HG03025 (cell line): ENCODE measurements at regions not wholly inside any gene's neighbourhood (a gene's known extent, or its start where the extent isn't known, plus 50 kb on each side); places are given as distances from the start of the nearest gene placed in this dataset.
"Not testable (repeated sequence)": the region's sequence is repeated elsewhere in the genome, so short reads cannot be mapped to it uniquely, and the experiment has no call there.

Experiments
- ATAC-seq: cut with Tn5 transposase; IDR thresholded peaks from one replicate; pipeline ENCODE4 v1.9.1; 2021; ENCODE audit warnings: mild to moderate bottlenecking, moderate library complexity; ENCODE audit not compliant: unreplicated experiment, low FRiP score

DNA sequence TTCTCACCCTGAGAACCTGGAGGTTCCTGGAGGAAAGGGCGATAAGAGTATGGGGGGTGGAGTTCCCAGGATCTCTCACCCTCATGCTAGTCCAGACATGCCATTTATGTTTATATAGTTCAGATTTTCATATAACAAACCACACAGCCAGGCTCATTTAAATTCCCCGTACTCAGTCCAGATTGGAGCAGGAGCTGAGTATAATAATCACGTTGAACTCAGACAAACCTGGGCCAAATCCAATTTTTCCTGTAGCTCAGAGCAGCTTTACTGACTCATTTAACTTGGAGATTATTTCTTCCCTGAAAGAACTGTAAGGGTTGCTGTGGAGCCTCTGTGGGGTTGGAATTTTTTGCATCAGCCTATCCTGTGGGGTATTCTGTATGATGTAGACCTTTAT lies 660.8 kb downstream of the TMEM121 start:
- no peak for ATAC-seq

GRCh38 chr14:106192701-106193100 lies 666.3 kb downstream of the TMEM121 start:
- ATAC-seq = not testable (repeated sequence)

DNA sequence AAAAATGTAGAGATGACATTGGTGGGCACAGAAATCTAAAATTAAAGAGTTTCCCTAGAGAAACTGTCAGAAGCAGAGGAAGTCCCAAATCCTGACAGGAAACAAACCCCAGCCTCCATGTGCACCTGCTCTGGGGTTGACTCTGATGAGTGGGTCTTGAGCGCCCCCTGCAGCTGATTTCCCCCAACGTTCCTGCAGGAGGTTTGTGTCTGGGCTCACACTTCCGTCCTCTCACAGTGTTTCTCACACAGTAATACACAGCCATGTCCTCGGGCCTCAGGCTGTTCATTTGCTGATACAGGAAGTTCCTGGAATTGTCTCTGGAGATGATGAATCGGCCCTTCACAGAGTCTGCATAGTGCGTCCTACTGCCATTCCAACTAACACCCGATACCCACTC lies 670.1 kb downstream of the TMEM121 start:
- ATAC-seq = not testable (repeated sequence)

GRCh38 chr14:106197264-106197663 lies 670.9 kb downstream of the TMEM121 start:
- not testable (repeated sequence) for ATAC-seq

- ATAC-seq = no peak
These were observed 672.7 kb downstream of the TMEM121 start for GRCh38 chr14:106199097-106199496.

- ATAC-seq = no peak
These were observed 674.3 kb downstream of the TMEM121 start for GRCh38 chr14:106200541-106201315.

- no peak for ATAC-seq
These were observed 675.0 kb downstream of the TMEM121 start for GRCh38 chr14:106201376-106201775.

- no peak for ATAC-seq
These were observed 677.1 kb downstream of the TMEM121 start for GRCh38 chr14:106203438-106203837.

DNA sequence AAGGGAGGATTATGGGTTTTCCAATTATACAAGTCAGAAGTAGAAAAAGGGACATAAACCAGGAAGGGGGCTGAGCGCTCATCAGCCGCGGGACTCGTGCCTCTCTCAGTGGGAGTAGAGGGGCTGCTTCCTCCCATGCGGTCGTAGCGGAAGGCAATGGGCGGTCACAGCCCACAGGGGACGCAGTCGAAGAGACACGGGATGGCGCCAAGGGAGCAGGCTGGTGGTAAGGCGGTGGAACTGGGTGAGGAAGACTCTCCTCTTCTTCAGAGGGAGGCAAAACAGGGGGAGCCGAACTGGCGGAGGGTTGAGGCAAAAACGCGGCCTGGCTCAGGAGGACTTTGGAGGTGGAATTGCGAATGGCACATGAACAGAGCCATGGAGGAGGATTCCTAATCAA lies 677.7 kb downstream of the TMEM121 start:
- ATAC-seq = no peak

DNA sequence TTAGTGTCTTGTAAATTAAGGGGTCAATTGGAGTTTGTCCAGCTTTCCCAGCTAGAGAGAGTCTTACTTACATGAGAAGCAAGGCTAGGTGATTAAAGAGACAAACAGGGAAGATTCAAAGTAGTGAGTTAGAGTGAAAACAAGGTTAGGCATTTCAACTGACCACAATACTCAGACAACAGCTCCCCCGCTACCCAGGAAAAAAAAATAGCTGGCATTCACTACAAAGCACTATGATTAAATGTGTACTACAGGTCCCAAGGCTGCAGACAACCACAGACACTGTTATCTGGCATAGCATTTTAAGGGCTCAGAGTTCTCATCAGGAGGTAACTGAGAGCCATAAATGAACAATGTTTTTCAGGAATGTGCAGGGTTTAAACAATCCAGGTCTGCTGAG lies 680.9 kb downstream of the TMEM121 start:
- no peak for ATAC-seq

- ATAC-seq = no peak
These were observed 682.4 kb downstream of the TMEM121 start for GRCh38 chr14:106208794-106209193.

- ATAC-seq = no peak
These were observed 683.4 kb downstream of the TMEM121 start for GRCh38 chr14:106209755-106210154.

DNA sequence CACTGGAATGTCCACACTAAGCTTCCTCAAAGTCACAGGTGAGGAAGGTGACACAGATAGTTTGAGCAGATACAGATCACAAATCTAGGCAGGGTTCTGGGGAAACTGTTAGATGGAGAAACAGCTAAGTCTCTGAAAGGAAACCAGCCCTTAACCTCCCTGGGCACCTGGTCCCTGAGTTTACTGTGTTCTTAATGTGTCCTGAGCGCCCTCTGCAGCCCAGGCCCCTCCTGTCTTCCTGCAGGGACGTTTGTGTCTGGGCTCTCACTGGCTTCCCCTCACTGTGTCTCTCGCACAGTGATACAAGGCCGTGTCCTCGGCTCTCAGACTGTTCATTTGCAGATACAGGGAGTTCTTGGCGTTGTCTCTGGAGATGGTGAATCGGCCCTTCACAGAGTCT lies 684.3 kb downstream of the TMEM121 start:
- ATAC-seq = no peak

- no peak for ATAC-seq
These were observed 685.0 kb downstream of the TMEM121 start for GRCh38 chr14:106211334-106211900.

DNA sequence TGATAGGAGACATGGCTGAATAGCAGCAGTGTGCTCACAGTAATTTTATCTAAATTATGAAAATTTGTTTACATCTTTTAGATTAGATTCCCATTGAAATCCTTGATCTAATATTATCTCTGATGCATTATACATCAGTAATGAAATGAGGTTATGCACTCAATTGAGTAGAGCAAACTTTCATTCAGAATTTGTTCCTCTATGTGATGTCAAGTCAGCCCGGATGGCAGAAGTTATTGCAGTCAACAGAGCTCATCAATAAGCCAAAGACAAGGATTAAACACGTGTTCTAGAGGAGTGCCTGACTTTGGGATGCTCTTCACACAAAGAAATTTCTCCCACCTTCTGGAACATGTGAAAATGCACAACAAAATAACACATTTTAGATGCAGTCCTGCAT lies 688.8 kb downstream of the TMEM121 start:
- no peak for ATAC-seq

DNA sequence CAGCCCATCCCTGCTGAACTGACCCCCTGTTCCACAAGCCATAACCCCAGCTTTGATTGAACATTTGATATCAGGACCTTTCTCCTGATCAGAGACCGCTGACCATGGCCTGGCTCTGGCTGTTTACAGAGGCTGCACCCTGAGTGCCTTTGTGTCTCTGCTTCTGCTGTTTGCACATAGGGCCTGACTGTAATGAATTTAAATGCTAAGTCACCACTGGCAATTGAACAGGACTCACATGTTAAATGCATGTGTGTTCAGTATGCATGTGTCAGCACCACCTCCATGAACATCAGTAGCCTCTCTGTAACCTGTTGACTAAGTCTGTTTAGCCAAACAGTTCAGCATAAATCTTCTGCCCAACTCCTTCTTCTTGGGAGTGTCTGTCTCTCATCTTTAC lies 690.3 kb downstream of the TMEM121 start:
- ATAC-seq = no peak

GRCh38 chr14:106218174-106218573 lies 691.8 kb downstream of the TMEM121 start:
- no peak for ATAC-seq

DNA sequence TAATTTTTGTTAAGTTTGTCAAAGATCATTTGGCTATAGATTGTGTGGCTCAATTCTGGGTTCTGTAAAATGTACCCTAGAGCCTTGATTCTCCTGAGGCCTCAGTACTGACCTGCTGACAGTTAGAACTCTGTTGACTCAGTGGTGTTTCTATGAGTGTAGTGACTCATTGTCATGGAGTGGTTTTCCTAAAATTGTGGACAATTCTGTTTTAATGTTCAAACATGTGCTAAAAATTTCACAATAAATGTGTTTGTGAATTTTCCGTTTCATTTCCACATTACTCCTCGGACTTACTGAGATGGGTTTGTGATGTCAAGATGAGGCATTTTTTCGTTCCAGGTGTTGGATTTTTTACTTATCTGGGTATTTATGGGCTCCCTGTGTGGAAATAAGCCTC lies 695.9 kb downstream of the TMEM121 start:
- ATAC-seq = no peak

GRCh38 chr14:106222731-106223130 lies 696.3 kb downstream of the TMEM121 start:
- no peak for ATAC-seq

DNA sequence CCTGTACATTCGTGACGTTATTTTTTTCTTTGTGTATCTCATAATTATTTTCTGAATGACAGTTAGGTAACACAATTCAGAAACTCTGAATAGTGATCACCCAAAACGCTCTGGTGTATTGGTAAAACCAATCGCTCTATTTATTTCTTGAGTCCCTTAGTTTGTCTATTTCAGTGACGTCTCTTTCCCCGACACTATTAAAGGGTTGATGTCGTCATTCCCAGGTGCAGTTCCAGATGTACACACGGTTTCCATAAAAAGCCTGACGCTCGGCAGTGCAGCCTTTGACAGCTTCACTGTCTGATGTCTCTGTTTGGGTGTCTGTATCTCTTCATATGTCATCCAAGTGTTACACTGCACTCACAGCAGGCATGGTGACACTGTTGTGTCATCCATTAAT lies 701.4 kb downstream of the TMEM121 start:
- no peak for ATAC-seq

- no peak for ATAC-seq
These were observed 702.3 kb downstream of the TMEM121 start for GRCh38 chr14:106228541-106229158.

GRCh38 chr14:106230071-106230470 lies 703.7 kb downstream of the TMEM121 start:
- ATAC-seq = no peak
